ENCODE measurements at regions not wholly inside any gene's neighbourhood (a gene's known extent, or its start where the extent isn't known, plus 50 kb on each side); places are given as distances from the start of the nearest gene placed in this dataset.

- TF ChIP-seq CTCF (IDR thresholded peaks at IDR 0.05) = no peak
- TF ChIP-seq POLR2A (IDR thresholded peaks at IDR 0.05) = no peak
Measured at GRCh38 chr7:68730194-68730593, 868.1 kb upstream of the AUTS2 start.
